ENCODE measurements at regions not wholly inside any gene's neighbourhood (a gene's known extent, or its start where the extent isn't known, plus 50 kb on each side); places are given as distances from the start of the nearest gene placed in this dataset.

- Histone ChIP-seq H3K36me3 (replicated peaks; ENCODE audit: insufficient read depth, low read length) (no peaks in the 10 kb centered on the region), H3K9ac (ENCODE audit: low read length) (no peak overlapping the region), H3K9me2 (replicated peaks; ENCODE audit: insufficient read depth, low read length) (no peaks in the 10 kb centered on the region), H4K20me1 (ENCODE audit: insufficient read depth, low read length) (no peaks in the 10 kb centered on the region), H3K4me3 (ENCODE audit: low read length) (no peak overlapping the region), H2AFZ (ENCODE audit: low read length) (no peak overlapping the region), H3K4me2 (ENCODE audit: low read depth, low read length) (no peak overlapping the region), H3K27ac (ENCODE audit: low read length) (no peak overlapping the region), H3K27me3 (replicated peaks; ENCODE audit: insufficient read depth, low read length) (no peaks in the 10 kb centered on the region), H3K4me1 (ENCODE audit: low read length) (no peaks in the 10 kb centered on the region), H3K79me2 (ENCODE audit: low read length) (no peaks in the 10 kb centered on the region), H3K9me3 (replicated peaks; ENCODE audit: insufficient read depth, low read length) (no peaks in the 10 kb centered on the region), H3F3A (ENCODE audit: insufficient read depth, low read length) (no peaks in the 10 kb centered on the region)
- no peak for DNase-seq
- peak; percentile 23; the same call in 1 of the 2 replicates for TF ChIP-seq CTCF (IDR thresholded peaks at IDR 0.05; ENCODE audit: low read length)
- no peak for TF ChIP-seq EZH2phosphoT487 (IDR thresholded peaks at IDR 0.05; ENCODE audit: low read length)
Measured at GRCh38 chr6:19210849-19211590, 626.1 kb upstream of the ID4 start.

- Histone ChIP-seq H3K27ac (ENCODE audit: low read length) (no peak overlapping the region), H2AFZ (ENCODE audit: low read length) (no peak overlapping the region), H3K4me2 (ENCODE audit: low read depth, low read length) (no peak overlapping the region), H3K9me2 (replicated peaks; ENCODE audit: insufficient read depth, low read length) (no peaks in the 10 kb centered on the region), H3K9ac (ENCODE audit: low read length) (no peak overlapping the region), H4K20me1 (ENCODE audit: insufficient read depth, low read length) (no peaks in the 10 kb centered on the region), H3K27me3 (replicated peaks; ENCODE audit: insufficient read depth, low read length) (no peaks in the 10 kb centered on the region), H3K79me2 (ENCODE audit: low read length) (no peaks in the 10 kb centered on the region), H3K9me3 (replicated peaks; ENCODE audit: insufficient read depth, low read length) (no peaks in the 10 kb centered on the region), H3K36me3 (replicated peaks; ENCODE audit: insufficient read depth, low read length) (no peaks in the 10 kb centered on the region), H3F3A (ENCODE audit: insufficient read depth, low read length) (no peaks in the 10 kb centered on the region), H3K4me1 (ENCODE audit: low read length) (no peaks in the 10 kb centered on the region), H3K4me3 (ENCODE audit: low read length) (no peak overlapping the region)
- no peak for DNase-seq
- TF ChIP-seq EZH2phosphoT487 (IDR thresholded peaks at IDR 0.05; ENCODE audit: low read length) (no peak), EZH2 (optimal IDR thresholded peaks at IDR 0.05; ENCODE audit: low read depth, low read length) (no peak), CTCF (IDR thresholded peaks at IDR 0.05; ENCODE audit: low read length) (no peak)
Measured at GRCh38 chr6:19214231-19214630, 622.9 kb upstream of the ID4 start.

GRCh38 chr6:19219931-19220330, 617.2 kb upstream of the ID4 start:
- Histone ChIP-seq H4K20me1 (ENCODE audit: insufficient read depth, low read length) (no peaks in the 10 kb centered on the region), H3K4me2 (ENCODE audit: low read depth, low read length) (no peak overlapping the region), H3K79me2 (ENCODE audit: low read length) (no peaks in the 10 kb centered on the region), H3K27ac (ENCODE audit: low read length) (no peak overlapping the region), H3K9me3 (replicated peaks; ENCODE audit: insufficient read depth, low read length) (no peaks in the 10 kb centered on the region), H3F3A (ENCODE audit: insufficient read depth, low read length) (no peaks in the 10 kb centered on the region), H3K9ac (ENCODE audit: low read length) (no peak overlapping the region), H3K4me3 (ENCODE audit: low read length) (no peak overlapping the region), H3K4me1 (ENCODE audit: low read length) (no peaks in the 10 kb centered on the region), H3K36me3 (replicated peaks; ENCODE audit: insufficient read depth, low read length) (no peaks in the 10 kb centered on the region), H2AFZ (ENCODE audit: low read length) (no peak overlapping the region), H3K27me3 (replicated peaks; ENCODE audit: insufficient read depth, low read length) (no peaks in the 10 kb centered on the region), H3K9me2 (replicated peaks; ENCODE audit: insufficient read depth, low read length) (no peaks in the 10 kb centered on the region)
- no peak for DNase-seq
- no peak for TF ChIP-seq CTCF (IDR thresholded peaks at IDR 0.05; ENCODE audit: low read length)
- no peak for TF ChIP-seq EZH2 (optimal IDR thresholded peaks at IDR 0.05; ENCODE audit: low read depth, low read length)
- TF ChIP-seq EZH2phosphoT487 (IDR thresholded peaks at IDR 0.05; ENCODE audit: low read length) = no peak

All from MM.1S (cell line).